ENCODE measurements at regions not wholly inside any gene's neighbourhood (a gene's known extent, or its start where the extent isn't known, plus 50 kb on each side); places are given as distances from the start of the nearest gene placed in this dataset.

DNA sequence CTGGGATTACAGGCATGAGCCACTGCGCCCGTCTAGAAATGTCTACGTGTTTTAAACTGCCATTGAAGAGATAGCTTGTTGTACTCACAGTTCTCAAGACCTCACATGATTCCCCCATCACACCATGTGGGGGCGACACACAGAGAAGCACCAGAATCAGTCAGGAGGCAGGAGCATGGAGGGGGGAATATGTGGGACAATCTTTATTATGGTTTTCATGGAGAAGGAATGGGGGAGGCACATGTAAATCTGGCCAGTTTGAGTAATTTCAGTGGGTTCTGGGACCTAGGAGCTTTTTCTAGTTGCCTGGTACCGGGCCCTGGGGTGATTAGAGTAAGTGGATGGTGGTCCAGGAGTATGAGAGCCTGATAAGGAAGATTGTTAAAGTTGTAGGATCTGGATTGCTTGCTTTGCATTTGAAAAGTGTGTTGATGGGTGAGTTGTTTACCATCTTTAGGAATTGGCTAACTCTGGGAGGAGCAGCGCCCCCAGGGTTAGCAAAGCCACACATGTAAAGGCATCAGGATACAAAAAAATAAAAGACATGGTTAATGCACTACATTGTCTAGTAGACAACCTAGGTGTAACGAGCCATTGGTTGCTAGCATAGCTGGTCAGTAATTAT is 85.4 kb upstream of the SLC13A1 start:
- FAIRE-seq = no peak
- DNase-seq (ENCODE audit: extremely low read depth in 1 of 4, low spot score in 3 of 4) = no peak
- H3K36me3 ChIP-seq (ENCODE audit: control insufficient read depth, insufficient read depth, low read length) = no peaks in the 10 kb centered on the region
- no peak for ATAC-seq
- no peaks in the 10 kb centered on the region for H4K20me1 ChIP-seq (replicated peaks; ENCODE audit: control insufficient read depth, insufficient read depth, low read length)
- 0 out of 2 replicates have a peak, but pooled peaks cover 2% of the 10 kb centered on the region for H3K9me3 ChIP-seq (replicated peaks; ENCODE audit: control insufficient read depth, insufficient read depth, low read depth, low read length)
- no peak overlapping the region for H3K4me3 ChIP-seq
- no peak overlapping the region for H3K9ac ChIP-seq (ENCODE audit: insufficient read depth in 1 of 2, low read depth in 2 of 2, low read length in 2 of 2)
- no TSS peak for BruUV-seq (replicated peaks)
- H3K79me2 ChIP-seq (ENCODE audit: control insufficient read depth, insufficient read depth, low read length) = no peaks in the 10 kb centered on the region
- no peak for TF ChIP-seq ARHGAP35 (IDR thresholded peaks at IDR 0.05; ENCODE audit: partially characterized antibody)
- TF ChIP-seq ZNF695 (CRISPR knock-in tag; IDR thresholded peaks at IDR 0.05) = no peak
- TF ChIP-seq ZNF41 (CRISPR knock-in tag; conservative IDR thresholded peaks at IDR 0.05) = no peak
- TF ChIP-seq NFE2L1 (tag; IDR thresholded peaks at IDR 0.05; ENCODE audit: borderline replicate concordance, low read depth) = no peak
- no peak for TF ChIP-seq IFI16 (CRISPR knock-in tag; IDR thresholded peaks at IDR 0.05)
- TF ChIP-seq BMI1 (IDR thresholded peaks at IDR 0.05; ENCODE audit: low read length) = no peak
- TF ChIP-seq SMAD1 (IDR thresholded peaks at IDR 0.05; ENCODE audit: low read depth, low read length, partially characterized antibody) = no peak
- TF ChIP-seq COPS2 (conservative IDR thresholded peaks at IDR 0.05) = no peak
- no peak for TF ChIP-seq SMARCE1 (IDR thresholded peaks at IDR 0.05)
- no peak for TF ChIP-seq EWSR1 (IDR thresholded peaks at IDR 0.05; ENCODE audit: borderline replicate concordance, low read depth, partially characterized antibody)
- TF ChIP-seq ZNF384 (IDR thresholded peaks at IDR 0.05; ENCODE audit: low read depth, low read length) = no peak
- no peak for TF ChIP-seq FOXJ3 (CRISPR knock-in tag; IDR thresholded peaks at IDR 0.05)
- no peak for TF ChIP-seq HLTF (IDR thresholded peaks at IDR 0.05)
- no peak for TF ChIP-seq PHB2 (IDR thresholded peaks at IDR 0.05; ENCODE audit: low read depth)
- no peak for TF ChIP-seq FUS (optimal IDR thresholded peaks at IDR 0.05; ENCODE audit: low read depth, low read length)
- no peak overlapping the region for H2AFZ ChIP-seq (ENCODE audit: low read depth, low read length)
- no peak overlapping the region for H3K4me2 ChIP-seq (ENCODE audit: insufficient read depth, low read length)
- H3K27ac ChIP-seq (ENCODE audit: extremely low read depth, low read depth, low read length) = no peak overlapping the region
- in situ Hi-C loops (cut with MboI) (no loop called here), intact Hi-C loops (cut with micrococcal nuclease) (no loop called here)
- POLR2A ChIA-PET = no interaction called here
- 1% methylated on average over 7 of the region's 7 CpGs for WGBS (ENCODE audit: insufficient coverage, low coverage, missing lambda C conversion rate)
- CTCF ChIA-PET (ENCODE audit: low intra/inter-chr PET ratio) = no interaction called here
- H3K9me1 ChIP-seq (ENCODE audit: control insufficient read depth, insufficient read depth, low read length) = no peaks in the 10 kb centered on the region
- H3K4me1 ChIP-seq (replicated peaks in 1 of 2; ENCODE audit: control insufficient read depth in 2 of 2, insufficient read depth in 2 of 2, low read length in 2 of 2) = no peaks in the 10 kb centered on the region
- no peaks in the 10 kb centered on the region for H3K27me3 ChIP-seq (ENCODE audit: control insufficient read depth in 2 of 2, insufficient read depth in 2 of 2, low read length in 2 of 2)
